SK-N-MC (cell line): ENCODE measurements at regions not wholly inside any gene's neighbourhood (a gene's known extent, or its start where the extent isn't known, plus 50 kb on each side); places are given as distances from the start of the nearest gene placed in this dataset.

ENCODE experiments used
- EZH2 ChIP-seq: fragments of 200-600 bp; sonication (generic); IDR thresholded peaks from one replicate; pipeline ENCODE4 v1.6.1; 2017; ENCODE audit warnings: antibody characterized with exemption
- POLR2AphosphoS5 ChIP-seq: IDR thresholded peaks from 2 replicates; pipeline ENCODE4 v1.6.1; 2012; ENCODE audit warnings: mild to moderate bottlenecking, low read depth, low read length, borderline replicate concordance

DNA sequence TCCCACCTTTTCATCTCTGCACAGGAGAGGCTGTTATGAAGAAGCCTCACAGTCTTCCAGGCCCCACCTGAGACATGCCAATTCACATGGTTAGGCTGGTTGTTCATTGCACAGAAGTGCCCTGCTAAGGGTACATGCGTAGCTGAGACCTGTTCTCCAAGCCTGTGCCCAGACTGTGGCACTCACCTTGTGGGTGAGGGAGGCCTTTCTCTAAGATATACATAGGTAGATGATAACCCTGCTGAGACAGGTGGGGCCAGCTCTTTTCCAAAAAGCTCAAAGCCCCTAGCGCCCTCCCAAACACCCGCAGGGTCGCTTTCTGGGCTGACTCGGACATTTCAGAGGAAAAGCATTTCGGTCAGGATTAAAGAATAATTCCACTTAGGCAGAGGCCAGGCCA is 53.5 kb upstream of the ZNF507 start:
- TF ChIP-seq POLR2AphosphoS5 (no peak), EZH2 (no peak)
